Panc1 (cell line): ENCODE measurements at regions not wholly inside any gene's neighbourhood (a gene's known extent, or its start where the extent isn't known, plus 50 kb on each side); places are given as distances from the start of the nearest gene placed in this dataset.

Experiments
- ATAC-seq: fragments of 200-7000 bp; cut with Tn5 transposase; 2 replicates; pipeline ENCODE4 v1.9.1; 2020; ENCODE audit warnings: mild to moderate bottlenecking, moderate library complexity
- BruUV-seq: library from RNA; stranded (reverse); fragments of 400-500 nt; replicated peaks from 2 replicates; lab custom pipeline; 2021; lab: Mats Ljungman, UMichigan
- CTCF ChIA-PET: fragments of 300-600 bp; sonication (Branson Sonifier 250); formaldehyde crosslinking; loops from one replicate; lab custom pipeline; 2022; ENCODE audit warnings: antibody characterized with exemption; lab: Charles Lee
- POLR2A ChIA-PET: fragments of 300-600 bp; sonication (Branson Sonifier 250); formaldehyde crosslinking; loops from one replicate; lab custom pipeline; 2022; ENCODE audit warnings: antibody characterized with exemption; lab: Charles Lee
- DNase-seq: peaks from one replicate; pipeline ENCODE4 v3.0.0-alpha.2; 2010; ENCODE audit warnings: low read depth, low spot score
- H3K27ac ChIP-seq: 2 replicates; pipeline ENCODE4 v1.5.1; 2011; ENCODE audit warnings: mild to moderate bottlenecking, low read length, inconsistent platforms
- H3K27me3 ChIP-seq: fragments of 200-500 bp; sonication (Bioruptor generic); 2 replicates; pipeline ENCODE4 v1.6.0; 2014; ENCODE audit warnings: low read length, inconsistent platforms; ENCODE audit not compliant: control insufficient read depth, insufficient read depth
- H3K36me3 ChIP-seq: fragments of 200-500 bp; sonication (Bioruptor generic); 2 replicates; pipeline ENCODE4 v1.5.1; 2014; ENCODE audit warnings: inconsistent platforms, mild to moderate bottlenecking, low read length, moderate library complexity; ENCODE audit not compliant: control insufficient read depth, insufficient read depth
- H3K4me1 ChIP-seq: 2 replicates; pipeline ENCODE4 v1.5.1; 2011; ENCODE audit warnings: inconsistent platforms, mild to moderate bottlenecking, low read length, moderate library complexity; ENCODE audit not compliant: control insufficient read depth, insufficient read depth
- H3K4me3 ChIP-seq, 2 experiments: 2 replicates each; pipeline ENCODE4 v1.5.1; 2011 to 2012; ENCODE audit warnings: low read depth in 2 of 2, low read length in 2 of 2, mild to moderate bottlenecking in 2 of 2, inconsistent platforms in 1 of 2, moderate library complexity in 1 of 2
- H3K9me3 ChIP-seq: fragments of 200-500 bp; sonication (Bioruptor generic); 2 replicates; pipeline ENCODE4 v1.5.1; 2014; ENCODE audit warnings: low read depth, mild to moderate bottlenecking, inconsistent platforms, low read length, moderate library complexity; ENCODE audit not compliant: control insufficient read depth, insufficient read depth
- POLR2AphosphoS5 ChIP-seq: IDR thresholded peaks from 2 replicates; pipeline ENCODE4 v1.6.1; 2012; ENCODE audit warnings: mild to moderate bottlenecking, low read depth, low read length, moderate library complexity
- SIN3A ChIP-seq: IDR thresholded peaks from 2 replicates; pipeline ENCODE4 v1.6.1; 2012; ENCODE audit warnings: low read depth, mild to moderate bottlenecking, low read length, moderate library complexity, borderline replicate concordance; ENCODE audit not compliant: insufficient read depth
- TCF7L2 ChIP-seq: IDR thresholded peaks from 2 replicates; pipeline ENCODE4 v1.6.1; 2011; ENCODE audit warnings: mild to moderate bottlenecking, low read depth, low read length, inconsistent platforms
- in situ Hi-C: cut with HindIII; loops from 2 replicates; pipeline ENCODE4 v1.10.0; 2016; ENCODE audit warnings: low sequenced_read_pairs, low pct_unique_long_range_greater_than_20kb
- intact Hi-C: fragments of 100-400 bp; cut with micrococcal nuclease; formaldehyde crosslinking; loops from one replicate; pipeline ENCODE4 v1.10.0; 2022; ENCODE audit not compliant: unreplicated experiment
- TF ChIP-seq, protein P1 (sequence below), 2 experiments: IDR thresholded peaks; 2 replicates each; pipeline ENCODE4 v1.6.1; 2011 to 2012; ENCODE audit warnings: low read depth in 2 of 2, control low read depth in 1 of 2, low read length in 1 of 2, mild to moderate bottlenecking in 1 of 2, moderate library complexity in 1 of 2; ENCODE audit not compliant: insufficient read depth in 1 of 2
- TF ChIP-seq, protein P2 (sequence below): fragments of 450-650 bp; IDR thresholded peaks from 2 replicates; pipeline ENCODE4 v1.5.1; 2017; ENCODE audit warnings: mild to moderate bottlenecking

DNA sequence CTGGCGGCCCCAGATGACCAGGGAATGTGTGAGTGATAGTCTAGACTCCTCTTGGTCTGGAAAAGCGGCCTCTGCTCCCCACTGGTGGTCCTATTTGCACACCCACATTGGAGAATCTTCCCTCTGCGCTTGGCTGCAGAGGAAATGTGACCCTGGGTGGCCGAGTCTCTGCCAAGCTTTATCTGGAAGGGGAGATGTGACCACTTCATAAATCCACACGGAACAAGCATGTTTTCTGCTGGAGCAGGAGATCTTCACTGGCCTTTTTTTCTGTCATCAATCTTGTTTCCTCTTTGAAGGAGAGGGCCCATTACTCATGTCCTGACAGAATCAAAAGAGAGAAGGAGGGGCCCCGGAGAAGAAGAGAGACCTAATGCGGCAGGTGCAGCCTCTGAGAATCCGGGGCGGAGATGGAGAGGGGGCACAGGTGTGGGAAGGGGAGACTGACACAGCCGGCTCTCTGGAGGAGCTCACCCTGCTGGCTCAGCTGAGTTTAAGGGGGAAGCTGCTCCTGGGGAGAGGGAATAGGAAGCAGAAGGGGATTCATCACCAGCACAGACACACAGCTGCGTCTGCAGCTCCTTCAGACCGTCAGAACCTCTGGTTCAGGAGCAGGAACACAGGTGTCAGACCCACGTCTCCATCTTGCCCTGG is 116.3 kb downstream of the SOX9 start:
- ATAC-seq (0 out of 2 replicates have a peak, but pooled peaks have one; percentile 7), DNase-seq (no peak)
- no peak for TF ChIP-seq SIN3A
- TF ChIP-seq, protein P1, sequence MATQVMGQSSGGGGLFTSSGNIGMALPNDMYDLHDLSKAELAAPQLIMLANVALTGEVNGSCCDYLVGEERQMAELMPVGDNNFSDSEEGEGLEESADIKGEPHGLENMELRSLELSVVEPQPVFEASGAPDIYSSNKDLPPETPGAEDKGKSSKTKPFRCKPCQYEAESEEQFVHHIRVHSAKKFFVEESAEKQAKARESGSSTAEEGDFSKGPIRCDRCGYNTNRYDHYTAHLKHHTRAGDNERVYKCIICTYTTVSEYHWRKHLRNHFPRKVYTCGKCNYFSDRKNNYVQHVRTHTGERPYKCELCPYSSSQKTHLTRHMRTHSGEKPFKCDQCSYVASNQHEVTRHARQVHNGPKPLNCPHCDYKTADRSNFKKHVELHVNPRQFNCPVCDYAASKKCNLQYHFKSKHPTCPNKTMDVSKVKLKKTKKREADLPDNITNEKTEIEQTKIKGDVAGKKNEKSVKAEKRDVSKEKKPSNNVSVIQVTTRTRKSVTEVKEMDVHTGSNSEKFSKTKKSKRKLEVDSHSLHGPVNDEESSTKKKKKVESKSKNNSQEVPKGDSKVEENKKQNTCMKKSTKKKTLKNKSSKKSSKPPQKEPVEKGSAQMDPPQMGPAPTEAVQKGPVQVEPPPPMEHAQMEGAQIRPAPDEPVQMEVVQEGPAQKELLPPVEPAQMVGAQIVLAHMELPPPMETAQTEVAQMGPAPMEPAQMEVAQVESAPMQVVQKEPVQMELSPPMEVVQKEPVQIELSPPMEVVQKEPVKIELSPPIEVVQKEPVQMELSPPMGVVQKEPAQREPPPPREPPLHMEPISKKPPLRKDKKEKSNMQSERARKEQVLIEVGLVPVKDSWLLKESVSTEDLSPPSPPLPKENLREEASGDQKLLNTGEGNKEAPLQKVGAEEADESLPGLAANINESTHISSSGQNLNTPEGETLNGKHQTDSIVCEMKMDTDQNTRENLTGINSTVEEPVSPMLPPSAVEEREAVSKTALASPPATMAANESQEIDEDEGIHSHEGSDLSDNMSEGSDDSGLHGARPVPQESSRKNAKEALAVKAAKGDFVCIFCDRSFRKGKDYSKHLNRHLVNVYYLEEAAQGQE (IDR thresholded peaks at IDR 0.05; ENCODE audit: insufficient read depth in 1 of 2, low read depth in 2 of 2, low read length in 1 of 2), result no peak
- TF ChIP-seq TCF7L2, result no peak
- TF ChIP-seq, protein P2, sequence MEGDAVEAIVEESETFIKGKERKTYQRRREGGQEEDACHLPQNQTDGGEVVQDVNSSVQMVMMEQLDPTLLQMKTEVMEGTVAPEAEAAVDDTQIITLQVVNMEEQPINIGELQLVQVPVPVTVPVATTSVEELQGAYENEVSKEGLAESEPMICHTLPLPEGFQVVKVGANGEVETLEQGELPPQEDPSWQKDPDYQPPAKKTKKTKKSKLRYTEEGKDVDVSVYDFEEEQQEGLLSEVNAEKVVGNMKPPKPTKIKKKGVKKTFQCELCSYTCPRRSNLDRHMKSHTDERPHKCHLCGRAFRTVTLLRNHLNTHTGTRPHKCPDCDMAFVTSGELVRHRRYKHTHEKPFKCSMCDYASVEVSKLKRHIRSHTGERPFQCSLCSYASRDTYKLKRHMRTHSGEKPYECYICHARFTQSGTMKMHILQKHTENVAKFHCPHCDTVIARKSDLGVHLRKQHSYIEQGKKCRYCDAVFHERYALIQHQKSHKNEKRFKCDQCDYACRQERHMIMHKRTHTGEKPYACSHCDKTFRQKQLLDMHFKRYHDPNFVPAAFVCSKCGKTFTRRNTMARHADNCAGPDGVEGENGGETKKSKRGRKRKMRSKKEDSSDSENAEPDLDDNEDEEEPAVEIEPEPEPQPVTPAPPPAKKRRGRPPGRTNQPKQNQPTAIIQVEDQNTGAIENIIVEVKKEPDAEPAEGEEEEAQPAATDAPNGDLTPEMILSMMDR, result no peak
- TF ChIP-seq POLR2AphosphoS5, result no peak
- ChIA-PET CTCF (no interaction called here), POLR2A (interaction anchor here (0.5 kb wide), 1 partner anchor 116 kb away, joined by 11 read pairs; the partner anchor contains the start of gene SOX9)
- Histone ChIP-seq H3K27me3 (no peaks in the 10 kb centered on the region), H3K27ac (peak overlapping the region; percentile 15; the same call in 1 of the 2 replicates), H3K4me1 (peaks cover 7% of the 10 kb centered on the region; the same call in 1 of the 2 replicates), H3K36me3 (no peaks in the 10 kb centered on the region), H3K4me3 (no peak overlapping the region), H3K9me3 (no peaks in the 10 kb centered on the region)
- intact Hi-C loops, result no loop called here
- BruUV-seq, result no TSS peak
- in situ Hi-C loops, result no loop called here

DNA sequence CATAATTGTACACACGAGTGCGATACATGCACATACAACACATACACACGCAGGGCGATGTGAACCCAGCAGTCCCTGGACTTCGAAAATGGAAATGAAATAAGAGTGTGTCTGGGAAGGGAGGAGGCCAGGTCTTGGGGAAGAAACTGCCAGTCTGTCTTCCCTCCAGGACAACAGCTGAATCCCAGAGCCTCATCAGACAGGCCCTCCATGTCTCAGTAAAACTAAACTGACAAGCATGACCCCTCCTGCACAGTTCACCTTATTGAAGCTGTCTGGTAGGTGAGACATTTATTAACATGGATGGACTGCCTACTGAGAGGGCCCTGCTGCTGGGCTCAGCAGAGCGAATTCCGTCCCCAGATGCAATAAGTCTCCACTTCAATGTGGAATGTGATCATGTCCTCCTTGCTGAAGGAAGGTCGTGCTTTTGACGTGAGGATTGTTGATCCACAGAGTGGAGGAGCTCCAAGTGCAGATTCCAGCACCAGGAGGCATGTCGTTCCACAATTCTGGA is 117.4 kb downstream of the SOX9 start:
- DNase-seq (no peak), ATAC-seq (no peak)
- BruUV-seq, result no TSS peak
- Histone ChIP-seq H3K9me3 (no peaks in the 10 kb centered on the region), H3K4me3 (no peak overlapping the region), H3K36me3 (no peaks in the 10 kb centered on the region), H3K27me3 (no peaks in the 10 kb centered on the region), H3K4me1 (peaks cover 7% of the 10 kb centered on the region; the same call in 1 of the 2 replicates), H3K27ac (no peak overlapping the region)
- TF ChIP-seq, protein P1 (IDR thresholded peaks at IDR 0.05; ENCODE audit: insufficient read depth in 1 of 2, low read depth in 2 of 2, low read length in 1 of 2), result no peak
- TF ChIP-seq POLR2AphosphoS5 (no peak), SIN3A (no peak), TCF7L2 (no peak)
- TF ChIP-seq, protein P2, result no peak
- CTCF ChIA-PET, result no interaction called here
- POLR2A ChIA-PET, result no interaction called here
- in situ Hi-C loops (no loop called here), intact Hi-C loops (no loop called here)
